HUES48 (cell line): ENCODE measurements at regions not wholly inside any gene's neighbourhood (a gene's known extent, or its start where the extent isn't known, plus 50 kb on each side); places are given as distances from the start of the nearest gene placed in this dataset.

Experiments used
- H3K27ac ChIP-seq: one replicate; pipeline ENCODE4 v1.7.0; 2013; ENCODE audit warnings: low read depth, low read length, inconsistent platforms
- H3K27me3 ChIP-seq: 2 replicates; pipeline ENCODE4 v1.6.1; 2013; ENCODE audit warnings: mild to moderate bottlenecking, low read length; ENCODE audit not compliant: control insufficient read depth, insufficient read depth
- H3K36me3 ChIP-seq: 2 replicates; pipeline ENCODE4 v1.6.1; 2013; ENCODE audit warnings: low read length; ENCODE audit not compliant: control insufficient read depth, insufficient read depth
- H3K4me1 ChIP-seq: 2 replicates; pipeline ENCODE4 v1.6.1; 2013; ENCODE audit warnings: mild to moderate bottlenecking, low read length; ENCODE audit not compliant: control insufficient read depth, insufficient read depth
- H3K4me3 ChIP-seq: 2 replicates; pipeline ENCODE4 v1.5.1; 2013; ENCODE audit warnings: mild to moderate bottlenecking, low read depth, low read length
- H3K9ac ChIP-seq: 2 replicates; pipeline ENCODE4 v1.6.1; 2013; ENCODE audit warnings: mild to moderate bottlenecking, low read depth, low read length, moderate library complexity
- H3K9me3 ChIP-seq: 2 replicates; pipeline ENCODE4 v1.6.1; 2013; ENCODE audit warnings: low read length; ENCODE audit not compliant: control insufficient read depth, insufficient read depth

DNA sequence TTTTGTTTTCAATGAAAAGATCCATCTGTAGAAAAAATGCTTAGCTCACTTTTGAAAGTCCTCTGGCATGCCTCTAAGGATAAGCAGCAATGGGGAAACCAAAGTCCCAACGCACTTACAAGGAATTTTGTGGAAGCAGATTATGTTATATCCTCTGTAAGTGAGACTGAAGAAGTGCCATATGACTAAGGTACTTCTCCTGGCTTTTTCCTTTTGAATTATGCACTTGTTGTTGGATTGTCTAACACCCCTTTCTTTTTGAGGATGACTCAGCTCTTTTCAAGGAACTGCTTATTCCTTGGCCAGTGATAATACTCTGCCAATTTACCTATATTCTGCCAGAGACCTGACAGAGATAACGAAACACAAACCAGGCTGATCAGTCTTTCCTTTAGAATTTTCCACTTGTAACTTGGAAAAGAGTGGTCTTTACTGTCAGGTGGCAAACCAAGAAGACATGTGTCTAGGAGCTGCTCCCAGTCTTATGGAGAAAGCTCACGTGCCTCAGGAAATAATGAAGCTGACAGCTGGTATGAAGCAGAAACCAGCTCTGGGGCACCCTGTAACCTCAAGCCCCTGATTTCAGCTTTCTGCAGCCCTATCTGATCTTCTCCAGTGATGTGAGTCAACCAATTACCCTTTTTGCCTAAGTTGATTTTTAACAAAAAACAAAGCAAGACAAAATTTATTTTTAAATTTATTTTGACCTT, 290.8 kb upstream of the FBXL7 start:
- H3K4me3 ChIP-seq, result no peak overlapping the region
- H3K9ac ChIP-seq, result no peak overlapping the region
- no peaks in the 10 kb centered on the region for H3K9me3 ChIP-seq
- H3K4me1 ChIP-seq, result no peaks in the 10 kb centered on the region
- H3K27me3 ChIP-seq, result peaks cover 4% of the 10 kb centered on the region; the same call in 1 of the 2 replicates
- no peaks in the 10 kb centered on the region for H3K36me3 ChIP-seq
- H3K27ac ChIP-seq, result no peak overlapping the region

DNA sequence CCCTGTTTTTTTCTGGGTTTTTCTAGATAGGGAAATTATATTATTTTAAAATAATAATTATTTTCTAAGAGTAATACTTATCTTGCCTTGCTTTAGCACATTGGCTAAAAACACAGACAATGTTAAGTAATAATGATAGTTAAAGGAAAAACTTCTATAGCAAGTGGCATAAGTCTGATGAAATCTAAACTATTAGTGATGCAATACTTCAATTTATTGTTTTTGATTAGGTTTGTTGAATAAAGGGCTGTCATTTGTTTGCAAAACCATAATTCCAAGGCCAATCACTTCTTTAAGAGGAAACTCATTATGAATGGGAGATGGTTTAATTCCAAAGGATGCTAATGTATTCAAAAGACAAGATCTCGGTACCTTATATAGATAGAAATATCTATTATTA, 293.8 kb upstream of the FBXL7 start:
- no peaks in the 10 kb centered on the region for H3K4me1 ChIP-seq
- H3K9ac ChIP-seq, result no peak overlapping the region
- H3K36me3 ChIP-seq, result no peaks in the 10 kb centered on the region
- no peak overlapping the region for H3K4me3 ChIP-seq
- peaks cover 20% of the 10 kb centered on the region; the same call in 1 of the 2 replicates for H3K27me3 ChIP-seq
- H3K27ac ChIP-seq, result no peak overlapping the region
- H3K9me3 ChIP-seq, result no peaks in the 10 kb centered on the region

DNA sequence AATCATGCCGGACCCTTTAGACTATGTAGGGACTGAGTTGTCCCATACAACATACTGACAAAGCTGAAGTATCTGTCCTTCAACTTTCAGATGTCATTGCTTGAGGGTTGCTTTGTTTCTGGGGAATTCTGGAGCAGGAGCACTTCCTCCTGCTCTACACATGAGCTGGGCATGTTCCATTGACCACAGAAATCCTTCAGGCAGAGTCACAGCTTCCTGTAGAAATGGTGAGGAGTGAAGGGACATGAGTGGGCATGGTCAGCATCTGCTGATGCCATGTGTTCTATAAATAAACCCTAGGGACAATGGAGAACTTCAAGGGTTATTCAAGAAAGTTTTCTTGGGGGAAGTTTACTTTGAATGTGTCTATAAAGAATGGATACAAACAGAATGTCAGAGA, 296.6 kb upstream of the FBXL7 start:
- Histone ChIP-seq H3K27ac (no peak overlapping the region), H3K27me3 (peaks cover 25% of the 10 kb centered on the region; the same call in 1 of the 2 replicates), H3K9ac (no peak overlapping the region), H3K36me3 (no peaks in the 10 kb centered on the region), H3K9me3 (no peaks in the 10 kb centered on the region), H3K4me3 (no peak overlapping the region), H3K4me1 (no peaks in the 10 kb centered on the region)

DNA sequence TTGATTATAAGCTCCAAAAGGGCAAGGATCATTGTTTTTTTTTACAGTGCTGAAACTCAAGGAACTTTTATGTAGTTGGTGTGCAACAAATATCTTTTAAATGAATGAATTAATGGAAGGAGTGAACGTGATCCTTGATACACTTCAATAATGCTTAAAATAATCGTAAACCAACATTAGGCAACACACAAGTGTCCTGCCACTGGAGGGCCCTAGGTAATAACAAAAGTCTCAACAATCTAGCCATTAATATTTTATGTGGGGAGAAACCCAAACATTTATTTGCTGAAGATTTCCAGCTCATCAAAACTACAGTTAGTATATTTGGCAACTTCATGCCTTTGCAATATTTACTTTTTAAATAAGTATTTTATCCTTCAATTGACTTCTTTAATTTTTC, 309.0 kb upstream of the FBXL7 start:
- Histone ChIP-seq H3K4me3 (no peak overlapping the region), H3K36me3 (no peaks in the 10 kb centered on the region), H3K27ac (no peak overlapping the region), H3K9me3 (peaks cover 2% of the 10 kb centered on the region), H3K4me1 (no peaks in the 10 kb centered on the region), H3K27me3 (no peaks in the 10 kb centered on the region), H3K9ac (no peak overlapping the region)

DNA sequence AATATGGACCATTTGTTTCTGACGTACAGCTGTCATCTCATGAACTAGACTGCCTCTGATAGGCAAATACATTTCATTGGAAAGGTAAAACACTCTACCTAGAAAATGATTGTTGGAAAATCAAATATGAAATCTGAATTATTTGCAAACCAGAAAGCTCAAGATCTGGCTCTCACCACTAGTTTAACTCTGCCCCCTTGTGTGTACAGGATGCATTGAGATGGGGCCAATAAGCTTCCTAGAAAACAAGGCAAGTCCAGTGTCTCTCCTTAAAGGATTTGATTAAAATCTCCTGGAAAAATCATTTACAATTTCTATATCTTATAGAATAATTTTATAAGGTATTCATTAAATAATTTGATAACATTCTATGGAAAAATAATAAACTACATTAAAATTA, 311.9 kb upstream of the ANKH start:
- Histone ChIP-seq H3K9ac (no peak overlapping the region), H3K36me3 (no peaks in the 10 kb centered on the region), H3K27ac (no peak overlapping the region), H3K4me1 (no peaks in the 10 kb centered on the region), H3K9me3 (no peaks in the 10 kb centered on the region), H3K4me3 (no peak overlapping the region), H3K27me3 (no peaks in the 10 kb centered on the region)

DNA sequence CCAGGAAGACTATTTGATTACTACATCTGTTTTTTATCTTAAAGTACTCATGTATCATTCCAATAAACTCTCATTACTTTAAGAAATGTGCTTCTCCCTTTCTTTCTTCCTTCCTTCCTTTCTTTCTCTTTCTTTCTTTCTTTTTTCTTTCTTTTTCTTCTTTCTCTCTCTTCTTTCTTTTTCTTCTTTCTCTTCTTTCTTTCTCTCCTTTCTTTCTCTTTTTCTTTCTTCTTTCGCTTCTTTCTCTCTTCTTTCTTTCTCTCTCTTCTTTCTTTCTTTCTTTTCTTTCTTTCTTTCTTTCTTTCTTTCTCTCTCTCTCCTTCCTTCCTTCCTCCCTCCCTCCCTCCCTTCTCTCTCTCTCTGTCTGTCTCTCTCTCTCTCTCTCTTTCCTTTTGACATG, 298.6 kb upstream of the ANKH start:
- no peak overlapping the region for H3K27ac ChIP-seq
- no peaks in the 10 kb centered on the region for H3K4me1 ChIP-seq

DNA sequence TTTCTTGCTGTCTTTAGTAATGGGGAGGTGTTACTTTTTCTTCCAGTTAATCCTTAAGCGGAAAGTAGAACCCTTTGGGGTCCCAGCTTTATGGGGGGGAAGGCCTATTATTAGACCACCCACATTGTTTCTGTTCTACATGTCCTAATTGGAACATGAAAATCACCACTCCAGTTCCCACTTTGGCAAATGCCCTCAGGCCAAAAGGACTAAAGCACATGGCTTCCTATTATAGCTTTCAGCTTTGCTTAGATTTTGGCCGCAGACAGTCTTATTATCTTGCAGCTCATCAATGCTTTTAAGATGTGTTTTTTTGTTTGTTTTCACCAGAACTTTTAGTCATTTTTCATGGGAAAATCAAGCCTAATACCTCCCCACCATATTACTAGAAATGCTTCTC, 296.8 kb upstream of the ANKH start:
- Histone ChIP-seq H3K27me3 (no peaks in the 10 kb centered on the region), H3K9me3 (no peaks in the 10 kb centered on the region; the same call in 1 of the 2 replicates), H3K9ac (no peak overlapping the region), H3K4me1 (no peaks in the 10 kb centered on the region), H3K27ac (no peak overlapping the region), H3K4me3 (no peak overlapping the region), H3K36me3 (no peaks in the 10 kb centered on the region)

More for the DNA sequence above, 298.6 kb upstream of the ANKH start:
- H3K27me3 ChIP-seq, result no peaks in the 10 kb centered on the region
- H3K9me3 ChIP-seq, result no peaks in the 10 kb centered on the region; the same call in 1 of the 2 replicates
- no peak overlapping the region for H3K9ac ChIP-seq
- H3K4me3 ChIP-seq, result no peak overlapping the region
- H3K36me3 ChIP-seq, result no peaks in the 10 kb centered on the region

DNA sequence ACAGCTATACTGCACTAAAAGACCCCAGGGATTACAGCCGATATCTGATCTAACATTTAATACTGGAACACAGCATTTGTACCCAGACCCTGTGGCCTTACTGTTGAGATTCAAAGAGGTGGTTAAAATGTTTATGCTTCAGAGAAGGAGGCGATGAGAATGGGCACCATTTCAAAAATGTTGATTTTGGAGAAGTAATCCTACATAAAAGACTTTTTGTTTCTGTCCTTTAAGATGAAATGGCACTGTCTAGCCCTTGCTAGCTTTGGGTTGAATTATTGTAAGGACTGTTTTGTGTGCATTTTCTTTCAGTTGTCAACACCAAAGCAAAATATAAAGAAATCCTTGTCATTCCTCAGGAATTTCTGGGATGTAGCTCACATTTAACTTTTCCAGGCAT, 288.5 kb upstream of the ANKH start:
- Histone ChIP-seq H3K27ac (no peak overlapping the region), H3K27me3 (no peaks in the 10 kb centered on the region), H3K36me3 (no peaks in the 10 kb centered on the region), H3K4me3 (no peak overlapping the region), H3K9me3 (no peaks in the 10 kb centered on the region), H3K9ac (no peak overlapping the region), H3K4me1 (no peaks in the 10 kb centered on the region)

DNA sequence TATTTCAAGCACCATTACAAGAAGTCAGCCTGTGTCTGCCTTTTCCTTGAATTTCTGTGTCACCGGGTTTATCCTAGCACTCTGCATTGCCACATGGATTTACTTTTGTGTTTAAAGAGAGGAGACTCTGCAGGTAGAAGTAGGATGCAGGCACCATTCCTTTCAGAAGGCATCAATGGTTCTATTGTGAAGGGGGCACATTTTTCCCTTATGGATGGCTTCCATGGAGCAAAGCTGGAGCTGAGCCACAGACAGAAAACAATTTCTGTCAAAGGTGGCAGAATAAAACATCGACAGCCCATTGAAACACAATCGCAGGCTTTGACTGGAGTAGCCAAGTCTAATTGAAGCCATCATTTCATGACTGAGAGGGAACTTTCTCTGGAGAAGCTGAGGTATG, 288.0 kb upstream of the ANKH start:
- Histone ChIP-seq H3K9ac (no peak overlapping the region), H3K36me3 (no peaks in the 10 kb centered on the region), H3K27ac (no peak overlapping the region), H3K9me3 (no peaks in the 10 kb centered on the region), H3K4me1 (no peaks in the 10 kb centered on the region), H3K27me3 (no peaks in the 10 kb centered on the region), H3K4me3 (no peak overlapping the region)

DNA sequence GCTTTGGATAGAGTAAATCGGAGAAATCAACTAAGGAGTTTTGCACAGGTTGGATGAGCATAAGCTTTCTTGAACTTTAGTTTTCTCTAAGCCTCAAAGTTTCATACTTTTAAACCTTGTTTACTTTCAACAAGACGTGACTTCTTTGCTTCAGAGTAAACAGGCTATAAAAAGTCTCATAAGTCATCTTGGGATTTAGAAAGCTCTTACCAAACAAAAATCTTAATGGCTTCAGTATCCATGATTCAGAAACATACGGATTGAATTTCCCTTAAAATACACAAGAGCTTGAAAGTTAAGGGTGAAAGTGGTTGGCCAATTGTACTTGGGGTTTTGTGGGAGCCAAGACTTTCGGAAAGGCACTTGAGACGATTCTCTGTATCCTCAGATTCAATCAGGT, 270.9 kb upstream of the ANKH start:
- Histone ChIP-seq H3K27ac (no peak overlapping the region), H3K36me3 (no peaks in the 10 kb centered on the region), H3K27me3 (no peaks in the 10 kb centered on the region), H3K9ac (no peak overlapping the region), H3K9me3 (no peaks in the 10 kb centered on the region), H3K4me1 (peaks cover 11% of the 10 kb centered on the region), H3K4me3 (no peak overlapping the region)

DNA sequence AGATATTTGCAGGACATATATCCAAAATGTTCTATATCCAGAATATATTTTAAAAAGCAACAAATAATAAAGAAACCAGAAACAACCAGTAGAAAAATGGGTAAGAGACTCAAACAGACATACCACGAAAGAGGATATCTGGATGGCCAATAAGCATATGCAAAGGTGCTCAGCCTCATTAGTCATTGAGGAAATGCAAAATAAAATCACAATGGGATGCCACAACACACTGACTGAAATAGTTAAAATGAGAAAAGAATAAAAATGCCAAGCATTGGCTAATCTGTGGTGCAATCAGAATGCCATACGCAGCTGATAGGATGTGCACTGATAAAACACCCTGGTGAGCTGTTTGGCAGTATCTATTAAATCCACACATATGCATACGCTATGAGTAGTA, 265.8 kb upstream of the ANKH start:
- no peak overlapping the region for H3K4me3 ChIP-seq
- no peaks in the 10 kb centered on the region for H3K27me3 ChIP-seq
- H3K36me3 ChIP-seq, result no peaks in the 10 kb centered on the region
- H3K4me1 ChIP-seq, result peaks cover 14% of the 10 kb centered on the region
- no peak overlapping the region for H3K9ac ChIP-seq
- no peaks in the 10 kb centered on the region for H3K9me3 ChIP-seq
- no peak overlapping the region for H3K27ac ChIP-seq
